22Rv1 (cell line): ENCODE measurements at regions not wholly inside any gene's neighbourhood (a gene's known extent, or its start where the extent isn't known, plus 50 kb on each side); places are given as distances from the start of the nearest gene placed in this dataset.

Source experiments
- CTCF ChIP-seq: fragments of 450-650 bp; IDR thresholded peaks from 2 replicates; pipeline ENCODE4 v1.5.1; 2017; ENCODE audit warnings: mild to moderate bottlenecking
- ZFX ChIP-seq: fragments of 450-650 bp; IDR thresholded peaks from 2 replicates; pipeline ENCODE4 v1.6.1; 2017; ENCODE audit warnings: antibody characterized with exemption, borderline replicate concordance

- TF ChIP-seq CTCF, result no peak
- TF ChIP-seq ZFX, result no peak
Observed at GRCh38 chr7:131895541-131896164, 339.2 kb upstream of the PODXL start.
